ENCODE measurements at regions not wholly inside any gene's neighbourhood (a gene's known extent, or its start where the extent isn't known, plus 50 kb on each side); places are given as distances from the start of the nearest gene placed in this dataset.

DNA sequence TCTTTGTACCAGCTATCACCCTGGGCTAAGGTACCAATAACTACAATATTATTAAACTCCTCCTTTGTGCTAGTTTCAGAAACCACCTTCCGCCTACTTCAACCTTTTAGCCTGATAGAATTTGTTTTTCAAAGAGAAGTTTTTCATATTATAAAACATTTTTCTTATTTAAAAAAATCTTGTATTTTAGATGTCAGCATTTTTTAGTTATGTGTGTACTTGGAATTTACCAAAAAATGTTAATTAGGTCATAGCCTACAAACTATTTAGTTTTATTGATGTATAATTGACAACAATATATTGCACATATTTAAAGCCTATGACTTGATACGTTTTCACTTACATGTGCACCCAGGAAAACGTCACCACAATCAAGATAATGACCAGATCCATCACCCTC lies 1097.6 kb downstream of the JRKL start:
- Histone ChIP-seq H3K4me1 (ENCODE audit: control insufficient read depth, extremely low read depth, insufficient read depth, low read length) (no peaks in the 10 kb centered on the region), H2AFZ (ENCODE audit: control insufficient read depth, low read length) (no peak overlapping the region), H3K9me3 (ENCODE audit: control insufficient read depth, low read depth, low read length) (peaks cover 4% of the 10 kb centered on the region), H3K27ac (ENCODE audit: control insufficient read depth, insufficient read depth, low read length) (no peak overlapping the region), H3K36me3 (ENCODE audit: control insufficient read depth in 2 of 2, extremely low read depth in 1 of 2, insufficient read depth in 2 of 2, low read length in 2 of 2) (no peaks in the 10 kb centered on the region), H4K20me1 (ENCODE audit: control insufficient read depth, extremely low read depth, insufficient read depth, low read length) (no peaks in the 10 kb centered on the region), H3K4me2 (ENCODE audit: control insufficient read depth, extremely low read depth, insufficient read depth, low read depth, low read length) (no peak overlapping the region), H3K27me3 (ENCODE audit: control insufficient read depth, extremely low read depth, insufficient read depth, low read length) (no peaks in the 10 kb centered on the region), H3K9me1 (ENCODE audit: control insufficient read depth, extremely low read depth, insufficient read depth, low read length) (no peaks in the 10 kb centered on the region), H3K79me2 (ENCODE audit: control insufficient read depth, insufficient read depth, low read length) (no peaks in the 10 kb centered on the region), H3K4me3 (ENCODE audit: control insufficient read depth in 2 of 3, extremely low read depth in 1 of 3, insufficient read depth in 2 of 3, low read depth in 1 of 3, low read length in 3 of 3) (no peak overlapping the region), H3K9ac (ENCODE audit: control insufficient read depth, extremely low read depth, insufficient read depth, low read length) (no peak overlapping the region)
- TF ChIP-seq, protein P1, sequence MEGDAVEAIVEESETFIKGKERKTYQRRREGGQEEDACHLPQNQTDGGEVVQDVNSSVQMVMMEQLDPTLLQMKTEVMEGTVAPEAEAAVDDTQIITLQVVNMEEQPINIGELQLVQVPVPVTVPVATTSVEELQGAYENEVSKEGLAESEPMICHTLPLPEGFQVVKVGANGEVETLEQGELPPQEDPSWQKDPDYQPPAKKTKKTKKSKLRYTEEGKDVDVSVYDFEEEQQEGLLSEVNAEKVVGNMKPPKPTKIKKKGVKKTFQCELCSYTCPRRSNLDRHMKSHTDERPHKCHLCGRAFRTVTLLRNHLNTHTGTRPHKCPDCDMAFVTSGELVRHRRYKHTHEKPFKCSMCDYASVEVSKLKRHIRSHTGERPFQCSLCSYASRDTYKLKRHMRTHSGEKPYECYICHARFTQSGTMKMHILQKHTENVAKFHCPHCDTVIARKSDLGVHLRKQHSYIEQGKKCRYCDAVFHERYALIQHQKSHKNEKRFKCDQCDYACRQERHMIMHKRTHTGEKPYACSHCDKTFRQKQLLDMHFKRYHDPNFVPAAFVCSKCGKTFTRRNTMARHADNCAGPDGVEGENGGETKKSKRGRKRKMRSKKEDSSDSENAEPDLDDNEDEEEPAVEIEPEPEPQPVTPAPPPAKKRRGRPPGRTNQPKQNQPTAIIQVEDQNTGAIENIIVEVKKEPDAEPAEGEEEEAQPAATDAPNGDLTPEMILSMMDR (optimal IDR thresholded peaks at IDR 0.05 in 1 of 3, IDR thresholded peaks at IDR 0.05 in 1 of 3, conservative IDR thresholded peaks at IDR 0.05 in 1 of 3; ENCODE audit: extremely low read depth in 1 of 3, insufficient read depth in 2 of 3, low read length in 3 of 3): no peak
- no peak for TF ChIP-seq EZH2 (IDR thresholded peaks at IDR 0.05; ENCODE audit: low read length)
- dilution Hi-C loops (cut with MboI; ENCODE audit: extremely low pct_ligation_motif_present, low sequenced_read_pairs): no loop called here
- FAIRE-seq: no peak
- DNase-seq (ENCODE audit: low read depth, low spot score): no peak

DNA sequence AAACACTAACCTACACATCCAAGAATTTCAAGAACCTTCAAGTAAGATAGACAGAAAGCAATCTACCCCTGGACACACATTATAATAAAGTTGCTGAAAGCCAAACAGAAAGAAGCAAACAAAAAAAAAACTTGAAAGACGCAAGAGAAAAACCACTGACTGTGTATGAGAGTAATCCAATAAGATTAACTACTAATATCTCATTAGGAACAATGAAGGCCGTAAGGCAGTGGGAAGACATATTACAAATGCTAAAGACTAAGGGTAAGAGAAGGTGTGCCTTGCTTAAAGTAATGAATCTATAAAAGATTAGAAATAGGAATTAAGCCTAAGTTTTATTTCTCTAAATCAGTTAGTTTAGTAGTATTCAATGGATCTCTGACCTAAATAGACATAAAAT lies 1109.1 kb downstream of the JRKL start:
- TF ChIP-seq EZH2 (IDR thresholded peaks at IDR 0.05; ENCODE audit: low read length): no peak
- TF ChIP-seq, protein P1 (optimal IDR thresholded peaks at IDR 0.05 in 1 of 3, IDR thresholded peaks at IDR 0.05 in 1 of 3, conservative IDR thresholded peaks at IDR 0.05 in 1 of 3; ENCODE audit: extremely low read depth in 1 of 3, insufficient read depth in 2 of 3, low read length in 3 of 3): no peak
- no peaks in the 10 kb centered on the region for H3K4me1 ChIP-seq (ENCODE audit: control insufficient read depth, extremely low read depth, insufficient read depth, low read length)
- FAIRE-seq: no peak

More for the DNA sequence above, 1109.1 kb downstream of the JRKL start:
- Histone ChIP-seq H3K4me2 (ENCODE audit: control insufficient read depth, extremely low read depth, insufficient read depth, low read depth, low read length) (no peak overlapping the region), H3K79me2 (ENCODE audit: control insufficient read depth, insufficient read depth, low read length) (no peaks in the 10 kb centered on the region), H3K36me3 (ENCODE audit: control insufficient read depth in 2 of 2, extremely low read depth in 1 of 2, insufficient read depth in 2 of 2, low read length in 2 of 2) (no peaks in the 10 kb centered on the region), H3K9me3 (ENCODE audit: control insufficient read depth, low read depth, low read length) (no peaks in the 10 kb centered on the region), H3K9me1 (ENCODE audit: control insufficient read depth, extremely low read depth, insufficient read depth, low read length) (no peaks in the 10 kb centered on the region), H4K20me1 (ENCODE audit: control insufficient read depth, extremely low read depth, insufficient read depth, low read length) (no peaks in the 10 kb centered on the region), H3K27ac (ENCODE audit: control insufficient read depth, insufficient read depth, low read length) (no peak overlapping the region), H3K4me3 (ENCODE audit: control insufficient read depth in 2 of 3, extremely low read depth in 1 of 3, insufficient read depth in 2 of 3, low read depth in 1 of 3, low read length in 3 of 3) (no peak overlapping the region), H2AFZ (ENCODE audit: control insufficient read depth, low read length) (no peak overlapping the region), H3K9ac (ENCODE audit: control insufficient read depth, extremely low read depth, insufficient read depth, low read length) (no peak overlapping the region), H3K27me3 (ENCODE audit: control insufficient read depth, extremely low read depth, insufficient read depth, low read length) (no peaks in the 10 kb centered on the region)
- no peak for DNase-seq (ENCODE audit: low read depth, low spot score)
- dilution Hi-C loops (cut with MboI; ENCODE audit: extremely low pct_ligation_motif_present, low sequenced_read_pairs): no loop called here
